ENCODE measurements at regions not wholly inside any gene's neighbourhood (a gene's known extent, or its start where the extent isn't known, plus 50 kb on each side); places are given as distances from the start of the nearest gene placed in this dataset.

DNA sequence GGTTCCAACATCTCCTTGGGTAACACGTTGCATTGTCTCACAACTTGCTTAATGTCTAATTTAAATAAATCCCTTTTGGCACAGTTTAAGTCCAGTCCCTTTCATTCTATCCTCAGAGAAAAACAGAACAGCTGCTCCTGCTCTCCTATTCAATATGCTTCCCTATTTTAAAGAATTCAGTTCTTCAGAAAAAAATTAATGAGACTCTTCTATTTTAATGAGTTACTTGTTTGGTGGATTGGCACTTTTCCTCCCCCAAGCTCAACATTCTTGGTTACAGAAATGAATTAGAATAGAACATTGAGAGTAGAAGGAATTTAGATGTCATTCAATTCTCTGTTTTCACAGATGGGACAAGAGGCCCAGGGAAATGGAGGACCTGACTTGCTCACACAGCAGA, 116.9 kb upstream of the ATP8B1 start:
- intact Hi-C loops (cut with DNase I), result no loop called here
- no peak for DNase-seq

DNA sequence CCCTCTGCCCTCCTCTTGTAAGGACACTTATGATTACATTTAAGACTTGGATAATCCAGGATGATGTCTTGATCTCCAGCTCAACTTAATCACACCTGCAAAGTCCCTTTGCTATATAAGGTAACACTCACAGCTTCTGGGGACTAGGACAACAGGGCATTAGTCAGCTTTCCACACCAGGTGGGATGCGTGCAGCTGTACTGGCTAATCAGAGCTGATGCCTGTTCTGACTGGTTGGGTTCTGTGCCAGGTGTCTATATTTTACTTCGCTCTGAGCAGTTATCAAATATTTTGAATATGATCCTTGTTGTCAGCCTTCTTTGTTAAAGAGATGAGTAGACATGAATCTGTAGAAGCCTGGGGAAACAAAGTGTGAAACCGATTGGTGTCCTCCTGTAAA, 115.5 kb upstream of the ATP8B1 start:
- DNase-seq, result no peak
- intact Hi-C loops (cut with DNase I), result no loop called here

DNA sequence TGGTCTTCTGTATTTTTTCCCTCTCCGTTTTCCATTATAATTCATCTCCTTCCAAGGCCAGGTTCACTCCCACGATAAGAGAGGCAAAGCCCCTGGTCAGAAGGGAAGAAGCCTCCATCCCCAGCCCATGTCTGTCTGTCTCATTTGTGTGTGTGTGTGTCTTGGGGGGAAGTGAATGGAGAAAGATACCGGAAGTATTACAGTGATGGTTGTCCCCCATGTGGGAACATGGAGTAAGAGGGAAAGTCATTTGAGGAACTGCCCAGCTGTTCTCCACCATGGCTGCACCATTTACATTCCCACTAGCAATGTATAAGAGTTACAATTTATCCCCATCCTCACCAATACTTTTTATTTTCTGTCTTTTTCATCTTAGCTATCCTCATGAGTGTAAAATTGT, 113.6 kb upstream of the ATP8B1 start:
- intact Hi-C loops (cut with DNase I), result no loop called here
- no peak for DNase-seq

DNA sequence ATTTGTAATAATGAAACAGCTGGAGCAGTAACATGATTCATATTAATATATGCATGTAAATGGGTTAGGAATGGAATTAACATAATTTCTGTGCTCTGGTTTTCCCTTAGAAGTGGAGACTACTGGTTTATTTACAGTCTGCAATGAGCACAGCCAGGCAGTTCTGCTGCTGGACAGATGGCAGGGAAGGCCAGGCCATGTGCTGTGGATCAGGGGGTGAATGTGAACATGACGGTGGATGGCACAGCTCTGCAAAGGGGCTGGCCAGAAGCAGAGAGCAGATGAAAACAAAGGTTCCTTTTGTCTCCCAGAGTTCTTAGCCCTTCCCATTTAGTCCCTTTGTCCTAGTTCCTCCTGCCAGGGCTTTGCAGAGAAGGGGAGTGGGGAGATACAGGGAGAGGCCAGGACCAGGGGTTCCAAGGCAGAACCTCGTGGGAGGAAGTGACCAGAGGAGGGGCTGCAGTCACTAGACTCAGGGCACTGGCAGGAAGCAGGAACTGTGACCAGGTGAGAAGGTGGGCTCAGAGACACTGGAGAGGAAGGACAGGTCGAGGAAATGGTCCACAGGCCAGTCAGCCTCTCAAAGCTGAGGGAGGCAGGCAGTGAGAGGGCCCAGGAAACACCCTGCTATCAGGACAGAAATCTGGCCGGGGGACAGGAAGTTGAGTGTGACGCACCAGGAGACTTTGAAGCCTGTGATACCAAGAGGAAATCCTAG, 112.9 kb upstream of the ATP8B1 start:
- DNase-seq, result peak; percentile 60 to 96 (median 76)
- intact Hi-C loops (cut with DNase I), result no loop called here

DNA sequence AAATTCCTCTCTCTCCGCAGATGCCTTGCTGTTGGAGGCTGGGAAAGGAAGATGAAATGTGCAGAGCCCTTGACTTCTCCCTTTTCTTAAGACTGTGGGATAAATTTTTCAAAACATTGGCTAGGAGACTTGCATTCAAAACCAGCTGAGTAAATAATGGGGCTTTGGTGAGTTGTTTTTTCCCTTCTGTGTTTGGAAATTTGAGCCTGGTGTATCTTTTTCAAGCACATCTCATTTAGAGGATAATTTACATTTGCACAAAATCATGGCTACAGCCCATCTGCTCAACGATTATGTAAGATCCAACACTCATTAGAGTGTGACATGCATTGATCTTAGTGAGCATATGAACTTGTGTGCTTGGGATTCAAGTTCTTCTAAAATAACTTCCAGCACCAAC, 112.1 kb upstream of the ATP8B1 start:
- no peak for DNase-seq
- intact Hi-C loops (cut with DNase I), result no loop called here

DNA sequence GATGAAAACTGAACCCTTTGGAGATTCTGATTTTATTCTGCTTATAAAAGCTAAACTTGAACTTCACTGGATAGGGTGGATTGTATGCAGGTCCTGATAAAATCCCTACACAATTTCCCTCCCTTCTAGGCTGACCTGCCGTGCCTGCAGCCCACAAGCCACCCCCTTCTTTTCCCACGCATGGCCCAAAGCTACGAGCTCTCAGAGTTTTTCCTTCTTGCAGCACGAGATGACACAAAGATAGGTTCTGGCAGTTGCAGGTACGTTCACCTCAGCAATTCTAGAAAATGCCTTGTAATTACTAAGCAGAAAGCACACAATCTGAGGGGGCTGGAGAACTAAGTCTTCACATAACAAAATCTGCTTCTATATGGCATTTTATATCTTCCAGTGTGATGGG, 110.6 kb upstream of the ATP8B1 start:
- intact Hi-C loops (cut with DNase I), result no loop called here
- no peak for DNase-seq

DNA sequence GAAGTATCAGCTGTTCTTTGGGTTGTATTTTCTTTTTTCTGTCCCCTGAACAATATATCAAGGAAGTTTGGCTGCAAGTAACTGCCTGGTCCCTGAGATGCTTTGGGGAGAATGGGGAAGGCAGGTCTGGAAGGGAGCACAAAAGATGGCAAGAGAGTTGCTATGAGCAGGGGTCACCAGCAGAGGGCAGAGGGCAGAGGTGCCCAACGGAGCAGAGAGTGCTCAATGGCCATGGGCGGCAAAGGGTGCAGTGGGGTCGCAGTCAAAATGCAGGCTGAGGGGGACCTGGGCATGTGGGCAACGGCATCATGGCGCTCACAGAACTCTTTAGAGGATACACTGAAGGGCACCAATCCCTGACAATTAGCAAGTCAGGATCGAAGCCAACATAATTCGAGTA, 107.7 kb upstream of the ATP8B1 start:
- intact Hi-C loops (cut with DNase I), result no loop called here
- no peak for DNase-seq

DNA sequence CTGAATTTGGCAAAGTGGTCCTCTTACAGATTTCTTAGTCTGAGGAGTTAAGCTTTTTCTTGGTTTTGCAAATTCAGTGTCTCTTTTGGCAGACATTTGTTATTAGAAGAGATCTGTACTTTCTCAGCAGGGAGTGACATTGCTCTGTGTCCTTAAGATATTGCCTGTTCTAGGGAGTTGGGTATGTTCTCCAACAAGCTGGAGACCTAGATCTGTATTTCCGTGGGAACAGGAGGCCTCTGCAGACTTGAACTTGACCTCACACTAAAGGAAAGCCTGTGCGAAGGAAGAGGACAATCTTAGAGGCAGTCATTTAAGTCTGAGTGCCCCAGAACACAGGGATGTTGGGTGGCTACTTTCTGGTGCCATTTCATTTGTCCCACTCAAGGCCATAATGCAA, 107.0 kb upstream of the ATP8B1 start:
- intact Hi-C loops (cut with DNase I), result no loop called here
- no peak for DNase-seq

DNA sequence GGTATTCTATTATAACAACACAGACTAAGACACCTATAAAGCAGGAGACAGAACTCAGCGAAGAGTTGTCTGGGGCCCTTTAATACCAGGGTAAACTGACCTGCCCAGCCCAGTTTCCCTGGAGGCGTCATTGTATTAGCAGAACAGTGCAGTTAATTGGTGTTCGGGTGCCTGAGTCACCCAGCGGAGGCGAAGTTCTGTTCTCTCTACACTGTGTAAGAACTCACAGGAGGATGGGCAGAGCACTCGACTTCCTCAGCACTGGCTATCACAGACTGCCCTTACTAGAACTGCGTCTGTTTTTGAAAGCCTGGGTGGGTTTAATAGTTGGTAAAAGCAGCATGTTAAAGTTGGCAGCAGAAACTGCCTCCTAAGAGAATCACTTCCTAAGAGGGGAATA, 106.5 kb upstream of the ATP8B1 start:
- DNase-seq, result no peak
- intact Hi-C loops (cut with DNase I), result no loop called here

DNA sequence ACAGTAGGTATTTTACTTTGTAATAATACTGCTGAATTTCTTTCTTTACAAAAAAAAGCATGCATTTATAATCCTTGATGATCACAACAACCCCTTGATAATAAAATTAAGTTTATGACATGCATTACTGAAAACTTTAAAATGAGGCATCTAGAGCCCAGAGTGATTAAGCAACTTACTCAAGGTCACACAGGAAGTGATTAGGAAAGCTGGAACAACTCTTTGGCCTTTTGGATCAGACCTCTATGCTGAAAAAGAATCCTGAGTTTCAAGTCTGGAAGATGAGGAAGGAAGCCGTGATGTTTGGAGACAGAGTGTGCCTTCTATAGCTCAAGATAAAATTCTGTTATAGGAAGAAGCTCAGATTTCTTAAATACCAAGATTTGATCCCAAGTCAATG, 105.0 kb upstream of the ATP8B1 start:
- no peak for DNase-seq
- intact Hi-C loops (cut with DNase I), result no loop called here

DNA sequence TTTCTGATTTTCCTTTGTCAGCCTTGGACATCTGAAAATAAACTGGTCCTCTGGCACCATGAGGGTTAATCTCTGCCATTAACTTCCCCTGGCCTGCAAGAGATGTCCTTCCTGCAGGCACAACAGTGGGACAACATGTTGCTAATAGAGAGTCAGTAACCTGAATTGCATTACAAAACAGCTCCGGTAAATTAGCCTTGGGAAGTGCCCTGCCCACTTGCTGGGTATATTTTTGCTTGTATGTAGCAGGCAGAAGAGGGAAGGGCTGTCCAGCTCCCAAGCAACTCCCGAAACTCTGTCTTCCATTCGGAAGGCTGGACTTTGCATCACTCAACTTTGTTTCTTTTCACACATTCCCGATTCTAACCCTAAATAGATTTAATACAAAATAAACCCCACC, 104.4 kb upstream of the ATP8B1 start:
- DNase-seq, result no peak
- intact Hi-C loops (cut with DNase I), result no loop called here

DNA sequence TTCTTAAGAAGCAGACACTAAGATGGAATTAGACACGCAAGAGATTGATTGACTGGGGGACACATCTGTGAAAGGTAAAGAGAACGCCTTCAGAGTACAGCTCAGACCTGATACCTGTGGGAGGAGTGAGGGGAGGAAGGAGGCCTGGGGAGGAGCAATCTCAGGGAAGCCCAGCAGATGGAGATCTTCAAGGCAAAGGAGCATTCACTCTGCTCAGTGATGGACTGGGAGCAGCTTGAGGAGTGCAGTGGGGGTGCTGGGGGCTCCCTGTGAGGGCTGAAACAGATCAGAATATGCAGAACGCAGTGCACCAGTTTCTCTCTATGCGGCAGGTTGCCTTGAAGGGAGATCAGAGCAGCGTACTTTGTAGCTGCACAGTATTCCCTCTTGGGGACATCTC, 103.7 kb upstream of the ATP8B1 start:
- intact Hi-C loops (cut with DNase I), result no loop called here
- no peak for DNase-seq

DNA sequence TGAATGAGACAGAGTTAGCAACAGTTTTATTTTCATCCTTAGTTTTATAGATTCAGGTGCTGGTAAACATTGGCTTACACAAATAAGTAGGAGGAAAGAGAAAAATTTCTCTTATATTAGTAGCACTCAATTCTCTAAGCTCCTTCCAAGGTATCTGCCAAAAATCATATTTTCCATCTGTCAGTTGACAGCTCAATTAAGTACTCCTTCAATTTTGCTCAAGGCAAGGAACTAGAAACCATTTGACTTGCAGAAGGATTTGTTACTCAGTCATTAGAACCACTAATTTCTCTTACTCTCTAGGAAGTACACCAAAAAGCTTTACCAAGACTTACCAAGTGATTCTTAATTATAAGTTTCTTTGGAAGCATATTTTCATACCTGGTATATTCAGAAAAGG, 101.4 kb upstream of the ATP8B1 start:
- intact Hi-C loops (cut with DNase I), result no loop called here
- DNase-seq, result no peak

DNA sequence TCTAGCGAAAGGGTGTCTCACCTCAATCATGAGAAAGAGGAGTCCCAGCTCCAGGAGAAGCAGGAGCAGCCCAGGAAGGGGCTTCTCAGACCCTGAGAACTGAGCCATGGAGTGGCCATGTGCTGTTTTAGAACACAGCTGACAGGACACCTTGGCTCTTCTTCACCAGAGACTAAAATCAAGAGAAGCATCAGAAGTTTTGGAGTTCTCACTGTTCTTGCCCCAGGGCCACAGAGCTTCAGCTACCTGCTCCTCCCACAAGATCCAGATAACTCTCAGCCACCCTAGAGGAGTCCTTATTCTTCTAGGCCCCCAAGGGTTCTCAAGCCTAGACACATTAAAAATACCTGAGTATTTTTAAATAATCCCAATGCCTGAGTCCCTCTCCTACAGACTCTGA, 99.6 kb upstream of the ATP8B1 start:
- DNase-seq, result no peak
- intact Hi-C loops (cut with DNase I), result no loop called here

DNA sequence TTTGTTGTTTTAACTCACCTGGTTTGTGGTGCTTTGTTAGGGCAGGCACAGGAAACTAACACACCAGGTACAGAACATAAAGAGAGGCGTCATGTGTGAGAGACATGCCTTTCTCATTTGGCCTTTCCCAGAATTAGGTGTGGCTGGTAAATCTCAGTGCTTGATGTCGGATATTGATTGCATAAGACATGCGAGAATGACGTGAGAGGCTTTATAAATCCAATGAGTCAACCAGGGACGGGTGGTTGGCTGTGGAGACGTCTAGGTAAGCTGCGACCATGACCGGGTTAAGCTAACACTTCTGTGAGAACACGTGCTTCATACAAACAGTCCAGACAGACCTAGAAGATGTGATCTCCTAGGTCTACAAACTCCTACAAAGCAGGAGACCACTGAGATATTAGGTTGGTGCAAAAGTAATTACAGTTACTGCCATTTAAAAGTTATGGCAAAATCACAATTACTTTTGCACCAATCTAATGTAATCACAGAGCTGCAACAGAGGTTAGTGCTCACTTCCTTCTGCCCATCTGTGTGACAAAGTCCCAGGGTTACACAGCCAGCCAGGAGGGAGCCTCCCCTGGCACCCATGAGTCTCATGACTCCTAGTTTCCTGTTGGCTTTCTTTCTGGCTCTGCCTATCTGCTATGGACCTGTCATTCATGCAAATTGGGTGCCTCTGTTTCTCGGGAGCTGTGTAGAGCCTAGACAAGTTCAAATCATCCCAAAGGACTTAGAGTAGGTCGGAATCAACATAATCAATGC, 98.9 kb upstream of the ATP8B1 start:
- DNase-seq, result no peak
- intact Hi-C loops (cut with DNase I), result no loop called here

DNA sequence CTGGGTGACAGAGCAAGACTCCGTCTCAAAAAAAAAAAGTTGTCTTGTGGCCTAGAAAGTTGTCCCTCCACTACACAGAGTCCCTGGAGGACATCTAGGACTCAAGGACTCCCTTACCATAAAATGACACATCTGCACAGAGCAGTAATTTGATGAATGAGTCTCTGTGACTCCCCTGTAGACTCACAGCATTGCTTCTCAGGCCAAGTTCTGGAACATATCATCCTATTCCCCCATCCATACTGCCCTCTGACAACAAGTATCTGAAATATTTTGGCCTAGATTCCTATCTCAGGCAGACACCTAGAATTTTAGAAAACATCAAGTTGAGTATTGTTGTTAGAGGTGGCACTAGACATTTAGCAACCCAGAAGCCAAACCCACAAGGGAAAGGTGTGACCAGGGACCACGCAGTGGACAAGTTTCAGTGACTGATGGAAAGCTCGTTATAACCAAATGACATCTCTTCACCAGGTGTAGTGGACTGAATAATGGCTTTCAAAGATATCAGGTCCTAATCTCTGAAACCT, 97.9 kb upstream of the ATP8B1 start:
- intact Hi-C loops (cut with DNase I), result no loop called here
- no peak for DNase-seq

DNA sequence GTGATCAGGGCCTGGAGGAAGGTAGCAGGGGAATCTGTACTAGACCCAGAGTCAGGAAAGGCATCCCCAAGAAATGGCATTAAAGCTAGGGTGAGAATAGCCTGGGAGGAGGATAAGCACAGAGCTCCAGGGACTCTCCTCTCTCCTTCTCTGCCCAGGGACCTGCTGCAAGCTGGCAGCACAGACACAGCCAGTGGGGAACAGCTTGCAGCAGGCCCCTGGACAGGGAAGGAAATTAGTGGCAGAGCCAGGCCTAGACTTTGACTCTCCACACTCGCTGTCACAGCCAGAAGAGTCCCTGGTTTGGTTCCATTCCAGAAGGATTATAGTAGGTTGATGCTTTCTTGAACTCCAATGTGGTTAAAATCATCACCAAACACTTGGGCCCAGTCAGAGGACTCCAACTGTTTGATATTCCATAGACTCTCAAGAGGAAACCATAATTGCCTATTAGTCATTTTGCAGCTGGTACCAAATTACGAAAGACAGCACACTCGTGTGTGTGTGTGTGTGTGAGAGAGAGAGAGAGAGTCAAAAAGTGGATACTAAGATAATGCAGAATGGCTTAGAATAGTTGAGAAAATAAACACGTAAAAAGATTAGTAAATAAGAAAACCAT, 95.5 kb upstream of the ATP8B1 start:
- intact Hi-C loops (cut with DNase I), result no loop called here
- no peak for DNase-seq

DNA sequence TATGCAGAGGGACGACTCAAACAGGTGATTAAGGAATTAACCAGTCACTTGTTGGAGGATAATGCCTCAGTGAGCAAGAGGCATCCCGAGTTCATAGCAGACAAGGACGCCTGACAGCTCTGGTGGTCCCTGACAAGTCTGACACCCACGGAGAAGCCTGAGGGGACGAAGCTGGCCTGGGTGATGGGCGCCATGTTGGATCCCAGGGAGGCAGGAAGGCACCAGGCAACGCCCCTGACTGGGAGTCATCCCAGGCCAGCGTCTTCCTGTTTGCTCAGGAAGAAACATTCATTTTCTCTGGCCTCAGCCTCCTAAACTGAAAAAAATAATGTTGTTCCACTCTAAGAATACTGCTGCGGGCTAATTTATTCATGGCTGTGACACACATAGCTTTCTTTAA, 92.1 kb upstream of the ATP8B1 start:
- intact Hi-C loops (cut with DNase I), result no loop called here
- no peak for DNase-seq

DNA sequence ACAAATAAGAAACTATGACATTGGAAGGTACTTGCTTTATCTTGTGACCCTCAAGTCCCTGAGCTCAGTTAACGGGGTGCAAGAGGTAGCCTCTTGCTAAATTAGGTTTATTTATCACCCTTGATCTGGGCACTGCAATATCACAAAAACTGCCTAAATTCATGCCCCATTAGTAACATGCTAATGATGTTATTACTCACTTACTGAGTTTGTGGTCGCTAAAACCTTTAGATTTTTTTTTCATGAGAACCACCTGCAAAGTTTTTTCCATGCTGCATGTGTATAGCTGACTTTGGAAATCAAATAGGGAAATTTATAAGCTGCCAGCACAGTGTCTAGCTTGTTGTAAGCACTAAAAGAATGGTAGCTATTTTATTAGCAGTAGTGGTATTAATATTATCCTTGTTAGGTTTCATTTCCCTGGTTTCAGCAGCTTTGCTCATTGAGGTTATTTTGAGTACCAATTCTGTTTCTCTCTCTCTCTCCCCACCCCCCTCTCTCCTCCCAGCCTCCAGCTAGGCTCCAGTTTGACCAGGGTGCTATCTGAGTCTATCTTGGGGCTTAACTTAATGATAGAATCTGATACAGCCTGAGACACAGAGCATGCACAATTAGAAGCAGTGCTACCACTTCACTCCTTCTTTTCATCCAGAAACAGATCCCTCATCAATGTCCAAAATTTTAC, 88.7 kb upstream of the ATP8B1 start:
- DNase-seq, result no peak
- intact Hi-C loops (cut with DNase I), result no loop called here

DNA sequence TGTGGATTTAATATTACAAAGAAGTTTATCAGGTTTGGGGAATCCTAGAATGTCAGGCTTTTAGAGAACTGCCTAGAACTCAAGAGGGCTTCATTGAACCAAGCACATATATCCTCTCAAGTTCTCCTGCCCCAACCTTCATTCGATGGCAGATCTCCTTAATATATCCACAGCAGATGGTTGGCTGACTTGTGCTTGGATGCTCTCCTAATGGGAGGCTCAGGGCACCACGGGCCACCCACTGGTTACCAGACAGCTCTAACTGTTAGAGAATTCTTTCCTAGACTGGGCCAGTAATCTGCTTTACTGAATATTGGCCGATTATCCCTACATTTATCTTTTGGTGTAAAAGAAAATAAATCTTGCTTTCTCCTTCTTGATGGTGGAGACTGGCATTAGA, 87.2 kb upstream of the ATP8B1 start:
- intact Hi-C loops (cut with DNase I), result no loop called here
- DNase-seq, result no peak

DNA sequence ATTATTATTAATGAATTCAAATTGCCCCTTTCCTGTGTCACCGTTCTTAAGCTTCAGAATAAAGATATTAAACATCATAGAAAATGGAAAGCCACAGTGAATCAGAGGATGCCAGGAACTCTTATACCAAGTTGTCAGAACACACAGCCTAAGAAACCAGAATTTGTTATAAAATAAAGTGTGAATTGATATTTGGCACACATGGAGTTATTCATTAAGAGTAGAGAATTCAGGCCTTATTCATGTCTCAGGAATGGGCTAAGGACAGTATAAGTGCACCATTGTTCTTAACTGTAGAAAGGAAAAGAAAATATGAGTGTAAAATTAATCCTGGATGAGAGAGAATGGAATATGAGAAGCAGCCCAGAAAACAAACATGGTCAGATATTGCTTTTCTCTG, 86.7 kb upstream of the ATP8B1 start:
- DNase-seq, result no peak
- intact Hi-C loops (cut with DNase I), result no loop called here

Data from posterior cingulate gyrus (tissue), 11 donors.